ENCODE measurements at regions not wholly inside any gene's neighbourhood (a gene's known extent, or its start where the extent isn't known, plus 50 kb on each side); places are given as distances from the start of the nearest gene placed in this dataset.

DNA sequence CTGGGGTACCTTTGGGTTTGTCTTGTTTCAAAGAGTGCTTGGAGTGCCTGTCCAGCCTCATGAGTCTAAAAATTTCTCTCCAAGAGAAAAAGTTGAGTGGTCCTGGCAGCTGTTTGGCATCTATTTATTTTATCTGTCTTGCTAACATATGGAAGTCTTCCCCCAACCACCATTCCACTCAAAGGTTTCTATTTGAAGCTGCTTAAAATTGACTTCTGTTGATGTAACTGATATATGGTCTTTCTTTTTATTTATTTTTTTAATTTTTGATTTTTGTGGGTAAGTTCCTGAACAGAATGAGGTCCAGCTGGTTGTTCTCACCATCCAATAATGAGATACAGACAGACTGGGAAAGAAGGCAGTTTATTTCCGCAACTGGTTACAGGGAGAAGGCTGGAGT is 178.7 kb upstream of the SGCD start:
- DNase-seq (ENCODE audit: low read depth): no peak
- TF ChIP-seq, protein P1, sequence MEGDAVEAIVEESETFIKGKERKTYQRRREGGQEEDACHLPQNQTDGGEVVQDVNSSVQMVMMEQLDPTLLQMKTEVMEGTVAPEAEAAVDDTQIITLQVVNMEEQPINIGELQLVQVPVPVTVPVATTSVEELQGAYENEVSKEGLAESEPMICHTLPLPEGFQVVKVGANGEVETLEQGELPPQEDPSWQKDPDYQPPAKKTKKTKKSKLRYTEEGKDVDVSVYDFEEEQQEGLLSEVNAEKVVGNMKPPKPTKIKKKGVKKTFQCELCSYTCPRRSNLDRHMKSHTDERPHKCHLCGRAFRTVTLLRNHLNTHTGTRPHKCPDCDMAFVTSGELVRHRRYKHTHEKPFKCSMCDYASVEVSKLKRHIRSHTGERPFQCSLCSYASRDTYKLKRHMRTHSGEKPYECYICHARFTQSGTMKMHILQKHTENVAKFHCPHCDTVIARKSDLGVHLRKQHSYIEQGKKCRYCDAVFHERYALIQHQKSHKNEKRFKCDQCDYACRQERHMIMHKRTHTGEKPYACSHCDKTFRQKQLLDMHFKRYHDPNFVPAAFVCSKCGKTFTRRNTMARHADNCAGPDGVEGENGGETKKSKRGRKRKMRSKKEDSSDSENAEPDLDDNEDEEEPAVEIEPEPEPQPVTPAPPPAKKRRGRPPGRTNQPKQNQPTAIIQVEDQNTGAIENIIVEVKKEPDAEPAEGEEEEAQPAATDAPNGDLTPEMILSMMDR (IDR thresholded peaks at IDR 0.05; ENCODE audit: insufficient read depth, low read depth, low read length, missing control alignments): no peak
- no peak overlapping the region for H3K4me3 ChIP-seq (ENCODE audit: low read length)

DNA sequence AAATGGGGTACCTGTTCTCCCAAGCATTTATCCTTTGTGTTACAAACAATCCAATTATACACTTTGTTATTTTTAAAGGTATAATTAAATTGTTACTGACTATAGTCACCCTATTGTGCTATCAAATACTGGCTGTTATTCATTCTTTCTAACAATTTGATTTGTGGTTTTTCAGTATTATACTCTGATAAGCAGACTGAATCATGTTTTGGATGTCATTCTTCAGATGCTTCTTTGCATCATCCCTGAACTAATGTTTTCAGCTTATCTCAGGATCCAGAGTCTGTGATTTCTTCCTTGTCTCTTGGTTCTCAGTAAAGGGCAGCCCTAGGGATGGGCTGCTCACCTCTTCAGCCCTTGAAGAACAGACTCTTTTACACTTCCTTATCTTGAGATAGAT is 177.8 kb upstream of the SGCD start:
- H3K4me3 ChIP-seq (ENCODE audit: low read length): no peak overlapping the region
- DNase-seq (ENCODE audit: low read depth): no peak
- TF ChIP-seq, protein P1 (IDR thresholded peaks at IDR 0.05; ENCODE audit: insufficient read depth, low read depth, low read length, missing control alignments): no peak

DNA sequence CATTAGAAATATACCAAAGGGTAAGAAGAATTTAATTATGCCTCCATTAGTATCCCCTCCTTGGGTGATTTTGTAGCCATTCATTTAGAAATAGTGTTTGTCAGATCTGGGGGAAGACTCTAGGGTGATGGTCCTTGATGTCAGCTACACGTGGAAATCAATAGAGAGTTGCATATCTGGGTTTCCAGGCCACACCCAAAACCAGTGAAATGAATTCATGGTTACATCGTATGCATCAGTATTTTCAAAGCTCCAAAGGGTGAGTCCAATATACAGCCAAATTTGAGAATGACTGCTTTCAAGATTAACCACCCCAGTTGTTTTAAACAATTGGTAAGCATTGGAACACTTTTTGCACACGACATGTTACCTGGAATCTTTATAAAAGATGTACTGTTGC is 173.4 kb upstream of the SGCD start:
- TF ChIP-seq, protein P1 (IDR thresholded peaks at IDR 0.05; ENCODE audit: insufficient read depth, low read depth, low read length, missing control alignments): no peak
- no peak overlapping the region for H3K4me3 ChIP-seq (ENCODE audit: low read length)
- DNase-seq (ENCODE audit: low read depth): no peak

DNA sequence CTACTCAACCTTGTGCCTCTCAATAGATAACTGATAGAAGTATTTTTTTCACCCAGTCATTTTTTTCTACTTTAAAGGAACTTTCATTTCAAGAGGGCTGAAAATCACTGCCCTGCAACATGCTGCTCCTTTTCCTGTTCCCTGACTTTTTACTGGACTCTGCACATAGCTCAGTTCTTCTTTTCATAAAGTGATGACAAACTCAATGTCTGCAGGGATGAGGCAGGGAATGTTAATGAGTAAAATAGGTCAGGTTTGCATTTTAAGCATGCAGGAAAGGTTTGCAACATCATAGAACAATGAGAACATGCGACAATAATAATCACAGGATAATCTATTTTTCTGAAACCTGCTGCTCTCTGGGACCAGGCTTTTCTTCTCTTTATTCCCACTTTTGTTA is 172.2 kb upstream of the SGCD start:
- TF ChIP-seq, protein P1 (IDR thresholded peaks at IDR 0.05; ENCODE audit: insufficient read depth, low read depth, low read length, missing control alignments): no peak
- no peak overlapping the region for H3K4me3 ChIP-seq (ENCODE audit: low read length)
- no peak for DNase-seq (ENCODE audit: low read depth)

DNA sequence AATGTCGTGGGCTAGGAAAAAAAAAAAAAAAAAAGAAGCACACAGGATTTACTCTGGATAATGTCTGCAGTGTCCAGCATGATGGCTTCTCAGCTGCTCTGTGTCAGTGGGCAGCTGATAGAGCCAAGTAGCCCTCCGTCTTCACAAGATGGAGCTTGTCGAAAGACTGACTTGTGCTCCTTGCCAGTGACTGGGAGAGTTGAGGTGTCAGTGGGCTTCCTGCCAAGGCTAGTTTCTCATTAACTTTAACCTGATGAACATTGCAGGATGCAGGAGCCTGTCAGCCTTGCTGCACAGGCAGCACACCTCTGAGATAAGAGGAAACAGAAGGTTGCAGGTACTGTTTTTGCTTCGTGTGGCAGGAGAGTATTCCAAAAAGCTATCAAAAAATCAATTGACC is 171.4 kb upstream of the SGCD start:
- TF ChIP-seq, protein P1 (IDR thresholded peaks at IDR 0.05; ENCODE audit: insufficient read depth, low read depth, low read length, missing control alignments): no peak
- no peak for DNase-seq (ENCODE audit: low read depth)
- no peak overlapping the region for H3K4me3 ChIP-seq (ENCODE audit: low read length)

DNA sequence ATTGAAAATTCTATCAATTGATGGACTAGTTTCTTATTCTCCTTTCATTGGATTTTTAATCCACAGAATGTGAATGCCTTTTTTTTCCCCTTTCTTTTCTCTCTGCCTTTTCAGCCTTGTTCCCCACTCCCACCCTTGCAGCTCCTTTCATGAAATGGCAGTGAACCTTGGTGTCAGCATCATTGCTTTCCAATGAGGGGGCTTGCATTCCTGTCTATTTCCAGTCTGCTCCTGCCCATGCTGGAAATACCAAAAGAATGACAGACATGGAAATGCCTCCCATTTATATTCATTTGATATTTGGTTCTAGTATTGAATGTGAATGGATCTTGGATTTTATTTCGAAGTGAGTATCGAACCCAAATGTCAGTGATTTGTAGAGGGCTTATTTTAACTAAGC is 162.7 kb upstream of the SGCD start:
- H3K4me3 ChIP-seq (ENCODE audit: low read length): no peak overlapping the region
- TF ChIP-seq, protein P1 (IDR thresholded peaks at IDR 0.05; ENCODE audit: insufficient read depth, low read depth, low read length, missing control alignments): no peak
- DNase-seq (ENCODE audit: low read depth): no peak

DNA sequence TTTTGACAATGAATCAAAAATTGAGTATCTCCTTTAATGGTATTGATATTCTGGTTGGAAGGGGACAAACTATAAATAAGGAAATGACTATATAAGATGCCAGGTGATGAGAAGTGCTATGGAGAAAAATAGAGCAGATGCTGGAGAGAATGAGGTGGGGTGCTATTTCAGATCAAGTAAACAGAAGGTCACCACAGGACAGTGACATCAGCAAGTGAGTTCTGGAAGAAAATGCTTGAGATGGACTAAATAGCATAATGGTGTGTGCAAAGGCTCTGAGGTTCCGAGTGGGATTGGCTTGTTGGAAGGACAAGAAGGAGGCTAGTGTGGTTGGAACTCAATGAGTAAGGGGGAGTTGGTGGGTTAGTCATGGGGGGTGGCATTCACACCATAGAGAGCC is 157.5 kb upstream of the SGCD start:
- DNase-seq (ENCODE audit: low read depth): no peak
- TF ChIP-seq, protein P1 (IDR thresholded peaks at IDR 0.05; ENCODE audit: insufficient read depth, low read depth, low read length, missing control alignments): no peak
- H3K4me3 ChIP-seq (ENCODE audit: low read length): no peak overlapping the region
